Right atrium auricular region (tissue), 2 donors: ENCODE measurements at regions not wholly inside any gene's neighbourhood (a gene's known extent, or its start where the extent isn't known, plus 50 kb on each side); places are given as distances from the start of the nearest gene placed in this dataset.
"Not testable (repeated sequence)": the region's sequence is repeated elsewhere in the genome, so short reads cannot be mapped to it uniquely, and the experiment has no call there.

ENCODE experiments used
- DNase-seq: peaks from one replicate; pipeline ENCODE4 v3.0.0-alpha.2; 2019; ENCODE audit warnings: low spot score
- H3K27ac ChIP-seq, 2 donors: fragments of 200-600 bp; sonication (generic); 1 replicate in 1 of 2; 2 replicates in 1 of 2; pipeline ENCODE4 v1.5.1; 2016 to 2019
- H3K27me3 ChIP-seq, 2 donors: fragments of 200-600 bp; sonication (generic); one replicate each; pipeline versions ENCODE4 v1.5.1 to v1.6.0; 2017 to 2019
- H3K36me3 ChIP-seq: fragments of 200-600 bp; sonication (generic); one replicate; pipeline ENCODE4 v1.5.1; 2016
- H3K4me1 ChIP-seq, 2 donors: fragments of 200-600 bp; sonication (generic); one replicate each; pipeline versions ENCODE4 v1.5.1 to v1.6.0; 2017 to 2019
- H3K4me3 ChIP-seq, 2 donors: fragments of 200-600 bp; sonication (generic); 1 replicate in 1 of 2; 2 replicates in 1 of 2; pipeline ENCODE4 v1.5.1; 2017 to 2019; ENCODE audit warnings: mild to moderate bottlenecking in 1 of 2, moderate library complexity in 1 of 2
- H3K9me3 ChIP-seq, 2 donors: fragments of 200-600 bp; sonication (generic); one replicate each; pipeline ENCODE4 v1.5.1; 2019
- CTCF ChIP-seq, 2 donors: fragments of 200-600 bp; sonication (generic); IDR thresholded peaks; one replicate each; pipeline ENCODE4 v1.5.1; 2019; ENCODE audit warnings: antibody characterized with exemption in 2 of 2

GRCh38 chr4:153890761-153891160 is 101.9 kb upstream of the SFRP2 start:
- Histone ChIP-seq H3K27me3 (no peaks in the 10 kb centered on the region), H3K27ac (no peak overlapping the region), H3K9me3 (no peaks in the 10 kb centered on the region), H3K4me3 (no peak overlapping the region), H3K36me3 (no peaks in the 10 kb centered on the region), H3K4me1 (no peaks in the 10 kb centered on the region)
- no peak for TF ChIP-seq CTCF (IDR thresholded peaks at IDR 0.05)
- DNase-seq: no peak

- no peak overlapping the region for H3K4me3 ChIP-seq
- no peaks in the 10 kb centered on the region for H3K4me1 ChIP-seq
- H3K27ac ChIP-seq: no peak overlapping the region
- H3K27me3 ChIP-seq: no peaks in the 10 kb centered on the region
- no peak for TF ChIP-seq CTCF (IDR thresholded peaks at IDR 0.05)
- no peak for DNase-seq
- H3K36me3 ChIP-seq: no peaks in the 10 kb centered on the region
- H3K9me3 ChIP-seq: no peaks in the 10 kb centered on the region
Measured at GRCh38 chr4:153887217-153887616, 98.3 kb upstream of the SFRP2 start.

- Histone ChIP-seq H3K27ac (no peak overlapping the region), H3K9me3 (peaks cover 5 to 13% of the 10 kb centered on the region in 2 donors), H3K36me3 (no peaks in the 10 kb centered on the region), H3K4me3 (no peak overlapping the region), H3K4me1 (no peaks in the 10 kb centered on the region), H3K27me3 (no peaks in the 10 kb centered on the region)
- TF ChIP-seq CTCF (IDR thresholded peaks at IDR 0.05): no peak
- no peak for DNase-seq
Measured at GRCh38 chr4:153884325-153884724, 95.4 kb upstream of the SFRP2 start.

DNA sequence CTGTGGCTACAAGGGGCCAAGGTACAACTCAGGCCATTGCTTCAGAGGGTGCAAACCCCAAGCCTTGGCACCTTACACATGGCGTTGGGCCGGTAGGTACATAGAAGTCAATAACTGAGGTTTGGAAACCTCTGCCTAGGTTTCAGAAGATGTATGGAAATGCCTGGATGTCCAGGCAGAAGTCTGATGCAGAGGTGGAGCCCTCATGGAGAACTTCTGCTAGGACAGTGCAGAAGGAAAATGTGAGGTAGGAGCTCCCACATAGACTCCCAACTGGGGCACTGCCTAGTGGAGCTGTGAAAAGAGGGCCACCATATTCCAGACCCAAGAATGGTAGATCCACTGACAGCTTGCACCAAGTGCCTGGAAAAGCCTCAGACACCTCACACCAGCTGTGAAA is 92.1 kb upstream of the SFRP2 start:
- Histone ChIP-seq H3K9me3 (peaks cover 5 to 13% of the 10 kb centered on the region in 2 donors), H3K27me3 (no peaks in the 10 kb centered on the region), H3K36me3 (no peaks in the 10 kb centered on the region), H3K4me1 (no peaks in the 10 kb centered on the region), H3K4me3 (no peak overlapping the region), H3K27ac (no peak overlapping the region)
- no peak for TF ChIP-seq CTCF (IDR thresholded peaks at IDR 0.05)
- DNase-seq: no peak

- H3K27me3 ChIP-seq: no peaks in the 10 kb centered on the region
- H3K36me3 ChIP-seq: no peaks in the 10 kb centered on the region
- no peaks in the 10 kb centered on the region for H3K4me1 ChIP-seq
- peaks cover 5 to 13% of the 10 kb centered on the region in 2 donors for H3K9me3 ChIP-seq
- TF ChIP-seq CTCF (IDR thresholded peaks at IDR 0.05): no peak
- no peak overlapping the region for H3K4me3 ChIP-seq
- no peak overlapping the region for H3K27ac ChIP-seq
- DNase-seq: no peak
Measured at GRCh38 chr4:153877898-153878297, 89.0 kb upstream of the SFRP2 start.

DNA sequence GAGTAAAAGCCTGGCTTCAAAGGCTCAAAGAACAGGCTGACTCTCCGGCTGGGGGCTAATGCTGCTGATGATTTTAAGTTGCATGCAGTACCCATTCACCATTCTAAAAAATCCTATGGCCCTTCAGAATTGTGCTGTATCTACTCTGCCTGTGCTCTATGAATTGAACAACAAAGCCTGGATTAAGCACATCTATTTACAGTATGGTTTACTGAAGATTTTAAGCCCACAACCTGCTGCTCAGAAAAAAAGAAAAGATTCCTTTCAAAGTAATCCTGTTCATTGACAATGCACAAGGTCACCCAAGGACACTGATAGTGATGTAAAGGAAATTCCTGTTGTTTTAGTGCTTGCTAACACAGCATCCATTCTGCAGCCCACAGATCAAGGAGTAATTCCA is 84.9 kb upstream of the SFRP2 start:
- H3K4me1 ChIP-seq: no peaks in the 10 kb centered on the region
- no peaks in the 10 kb centered on the region for H3K27me3 ChIP-seq
- no peak for TF ChIP-seq CTCF (IDR thresholded peaks at IDR 0.05)
- H3K27ac ChIP-seq: no peak overlapping the region
- H3K4me3 ChIP-seq: no peak overlapping the region
- H3K36me3 ChIP-seq: no peaks in the 10 kb centered on the region
- no peaks in the 10 kb centered on the region for H3K9me3 ChIP-seq
- DNase-seq: no peak

DNA sequence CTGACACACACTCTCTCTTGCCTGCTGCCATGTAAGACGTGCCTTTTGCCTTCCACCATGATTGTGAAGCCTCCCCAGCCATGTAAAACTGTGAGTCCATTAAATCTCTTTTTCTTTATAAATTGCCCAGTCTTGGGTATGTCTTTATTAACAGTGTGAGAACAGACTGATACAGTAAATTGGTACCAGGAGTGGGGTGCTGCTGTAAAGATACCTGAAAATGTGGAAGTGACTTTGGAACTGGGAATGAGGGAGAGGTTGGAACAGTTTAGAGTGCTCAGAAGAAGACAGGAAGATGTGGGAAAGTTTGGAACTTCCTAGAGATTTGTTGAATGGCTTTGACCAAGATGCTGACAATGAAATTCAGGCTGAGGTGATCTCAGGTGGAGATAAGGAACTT is 77.9 kb upstream of the SFRP2 start:
- H3K4me3 ChIP-seq, DNase-seq, H3K36me3 ChIP-seq, H3K27me3 ChIP-seq, H3K27ac ChIP-seq, H3K4me1 ChIP-seq: not testable (repeated sequence)
- peaks cover 2 to 43% of the 10 kb centered on the region in 2 donors for H3K9me3 ChIP-seq
